ENCODE measurements at regions not wholly inside any gene's neighbourhood (a gene's known extent, or its start where the extent isn't known, plus 50 kb on each side); places are given as distances from the start of the nearest gene placed in this dataset.
"Not testable (repeated sequence)": the region's sequence is repeated elsewhere in the genome, so short reads cannot be mapped to it uniquely, and the experiment has no call there.

GRCh38 chr1:5728663-5729355, 263.4 kb downstream of the NPHP4 start:
- TF ChIP-seq CTCF (IDR thresholded peaks at IDR 0.05; ENCODE audit: control insufficient read depth, insufficient read depth, low read depth, low read length, missing control alignments): no peak
- no peak overlapping the region for H3K4me3 ChIP-seq (ENCODE audit: control insufficient read depth, low read depth, low read length)
- no peak for DNase-seq (ENCODE audit: low read depth)

GRCh38 chr1:5727871-5728643, 264.2 kb downstream of the NPHP4 start:
- H3K4me3 ChIP-seq (ENCODE audit: control insufficient read depth, low read depth, low read length): no peak overlapping the region
- DNase-seq (ENCODE audit: low read depth): no peak
- TF ChIP-seq CTCF (IDR thresholded peaks at IDR 0.05; ENCODE audit: control insufficient read depth, insufficient read depth, low read depth, low read length, missing control alignments): no peak

- DNase-seq (ENCODE audit: low read depth): no peak
- H3K4me3 ChIP-seq (ENCODE audit: control insufficient read depth, low read depth, low read length): no peak overlapping the region
- TF ChIP-seq CTCF (IDR thresholded peaks at IDR 0.05; ENCODE audit: control insufficient read depth, insufficient read depth, low read depth, low read length, missing control alignments): no peak
Measured at GRCh38 chr1:5727191-5727590, 265.0 kb downstream of the NPHP4 start.

GRCh38 chr1:5726586-5727184, 265.5 kb downstream of the NPHP4 start:
- DNase-seq (ENCODE audit: low read depth); H3K4me3 ChIP-seq (ENCODE audit: control insufficient read depth, low read depth, low read length): not testable (repeated sequence)

GRCh38 chr1:5725855-5726585, 266.2 kb downstream of the NPHP4 start:
- no peak for TF ChIP-seq CTCF (IDR thresholded peaks at IDR 0.05; ENCODE audit: control insufficient read depth, insufficient read depth, low read depth, low read length, missing control alignments)
- H3K4me3 ChIP-seq (ENCODE audit: control insufficient read depth, low read depth, low read length): no peak overlapping the region
- no peak for DNase-seq (ENCODE audit: low read depth)

GRCh38 chr1:5725406-5725805, 266.8 kb downstream of the NPHP4 start:
- no peak overlapping the region for H3K4me3 ChIP-seq (ENCODE audit: control insufficient read depth, low read depth, low read length)
- TF ChIP-seq CTCF (IDR thresholded peaks at IDR 0.05; ENCODE audit: control insufficient read depth, insufficient read depth, low read depth, low read length, missing control alignments): no peak
- no peak for DNase-seq (ENCODE audit: low read depth)
